ENCODE measurements at regions not wholly inside any gene's neighbourhood (a gene's known extent, or its start where the extent isn't known, plus 50 kb on each side); places are given as distances from the start of the nearest gene placed in this dataset.

DNA sequence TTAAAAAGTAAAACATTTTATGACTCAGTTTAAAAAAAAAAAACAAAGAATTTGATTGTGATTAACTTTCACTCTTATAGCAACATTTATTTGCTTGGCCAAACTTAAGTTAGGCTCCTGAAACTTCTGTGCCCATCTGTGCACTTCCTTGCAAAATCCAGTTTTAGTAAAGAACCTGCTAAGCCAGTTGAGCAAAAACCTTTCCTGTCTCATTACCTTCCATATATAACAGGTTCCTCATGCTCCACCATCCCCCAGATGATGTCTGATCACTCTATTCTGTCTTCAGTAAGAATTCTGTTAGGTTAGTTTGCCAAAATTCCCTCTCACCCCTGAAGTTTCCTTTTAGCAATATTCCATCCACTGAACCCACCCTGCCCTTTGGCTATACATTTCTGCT is 1200.5 kb downstream of the C4orf33 start:
- Histone ChIP-seq H3K4me3 (no peak overlapping the region), H3K4me1 (replicated peaks in 1 of 2; ENCODE audit: control insufficient read depth in 2 of 2, insufficient read depth in 2 of 2, low read length in 2 of 2) (no peaks in the 10 kb centered on the region), H3K9me1 (ENCODE audit: control insufficient read depth, insufficient read depth, low read length) (no peaks in the 10 kb centered on the region), H3K4me2 (ENCODE audit: insufficient read depth, low read length) (no peak overlapping the region), H4K20me1 (replicated peaks; ENCODE audit: control insufficient read depth, insufficient read depth, low read length) (no peaks in the 10 kb centered on the region), H3K79me2 (ENCODE audit: control insufficient read depth, insufficient read depth, low read length) (no peaks in the 10 kb centered on the region), H3K27me3 (ENCODE audit: control insufficient read depth in 2 of 2, insufficient read depth in 2 of 2, low read length in 2 of 2) (no peaks in the 10 kb centered on the region), H3K36me3 (ENCODE audit: control insufficient read depth, insufficient read depth, low read length) (no peaks in the 10 kb centered on the region), H3K27ac (ENCODE audit: extremely low read depth, low read depth, low read length) (no peak overlapping the region), H2AFZ (ENCODE audit: low read depth, low read length) (no peak overlapping the region), H3K9me3 (replicated peaks; ENCODE audit: control insufficient read depth, insufficient read depth, low read depth, low read length) (no peaks in the 10 kb centered on the region), H3K9ac (ENCODE audit: insufficient read depth in 1 of 2, low read depth in 2 of 2, low read length in 2 of 2) (no peak overlapping the region)
- no TSS peak for BruUV-seq (replicated peaks)
- FAIRE-seq = no peak
- DNase-seq (ENCODE audit: extremely low read depth in 1 of 4, low spot score in 3 of 4) = no peak
- in situ Hi-C loops (cut with MboI) (no loop called here), intact Hi-C loops (cut with micrococcal nuclease) (no loop called here)
- ChIA-PET CTCF (ENCODE audit: low intra/inter-chr PET ratio) (no interaction called here), POLR2A (no interaction called here)
- no peak for ATAC-seq
- TF ChIP-seq NCOA6 (IDR thresholded peaks at IDR 0.05) (no peak), ZNF41 (CRISPR knock-in tag; conservative IDR thresholded peaks at IDR 0.05) (no peak), ATF1 (CRISPR knock-in tag; IDR thresholded peaks at IDR 0.05) (no peak), ATF1 (tag; IDR thresholded peaks at IDR 0.05) (no peak), E2F3 (CRISPR knock-in tag; IDR thresholded peaks at IDR 0.05) (no peak), TBL1XR1 (IDR thresholded peaks at IDR 0.05; ENCODE audit: low read length in 2 of 2) (no peak), ZBTB1 (CRISPR knock-in tag; IDR thresholded peaks at IDR 0.05; ENCODE audit: borderline replicate concordance, low read depth) (no peak), ZNF146 (CRISPR knock-in tag; IDR thresholded peaks at IDR 0.05; ENCODE audit: unreplicated experiment) (no peak), CBX1 (IDR thresholded peaks at IDR 0.05; ENCODE audit: low read depth) (no peak), PRMT5 (CRISPR knock-in tag; IDR thresholded peaks at IDR 0.05) (no peak)
- TF ChIP-seq, protein P1, sequence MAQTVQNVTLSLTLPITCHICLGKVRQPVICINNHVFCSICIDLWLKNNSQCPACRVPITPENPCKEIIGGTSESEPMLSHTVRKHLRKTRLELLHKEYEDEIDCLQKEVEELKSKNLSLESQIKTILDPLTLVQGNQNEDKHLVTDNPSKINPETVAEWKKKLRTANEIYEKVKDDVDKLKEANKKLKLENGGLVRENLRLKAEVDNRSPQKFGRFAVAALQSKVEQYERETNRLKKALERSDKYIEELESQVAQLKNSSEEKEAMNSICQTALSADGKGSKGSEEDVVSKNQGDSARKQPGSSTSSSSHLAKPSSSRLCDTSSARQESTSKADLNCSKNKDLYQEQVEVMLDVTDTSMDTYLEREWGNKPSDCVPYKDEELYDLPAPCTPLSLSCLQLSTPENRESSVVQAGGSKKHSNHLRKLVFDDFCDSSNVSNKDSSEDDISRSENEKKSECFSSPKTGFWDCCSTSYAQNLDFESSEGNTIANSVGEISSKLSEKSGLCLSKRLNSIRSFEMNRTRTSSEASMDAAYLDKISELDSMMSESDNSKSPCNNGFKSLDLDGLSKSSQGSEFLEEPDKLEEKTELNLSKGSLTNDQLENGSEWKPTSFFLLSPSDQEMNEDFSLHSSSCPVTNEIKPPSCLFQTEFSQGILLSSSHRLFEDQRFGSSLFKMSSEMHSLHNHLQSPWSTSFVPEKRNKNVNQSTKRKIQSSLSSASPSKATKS (CRISPR knock-in tag; IDR thresholded peaks at IDR 0.05) = no peak
- TF ChIP-seq, protein P2, sequence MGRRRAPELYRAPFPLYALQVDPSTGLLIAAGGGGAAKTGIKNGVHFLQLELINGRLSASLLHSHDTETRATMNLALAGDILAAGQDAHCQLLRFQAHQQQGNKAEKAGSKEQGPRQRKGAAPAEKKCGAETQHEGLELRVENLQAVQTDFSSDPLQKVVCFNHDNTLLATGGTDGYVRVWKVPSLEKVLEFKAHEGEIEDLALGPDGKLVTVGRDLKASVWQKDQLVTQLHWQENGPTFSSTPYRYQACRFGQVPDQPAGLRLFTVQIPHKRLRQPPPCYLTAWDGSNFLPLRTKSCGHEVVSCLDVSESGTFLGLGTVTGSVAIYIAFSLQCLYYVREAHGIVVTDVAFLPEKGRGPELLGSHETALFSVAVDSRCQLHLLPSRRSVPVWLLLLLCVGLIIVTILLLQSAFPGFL (CRISPR knock-in tag; IDR thresholded peaks at IDR 0.05) = no peak
- TF ChIP-seq, protein P3, sequence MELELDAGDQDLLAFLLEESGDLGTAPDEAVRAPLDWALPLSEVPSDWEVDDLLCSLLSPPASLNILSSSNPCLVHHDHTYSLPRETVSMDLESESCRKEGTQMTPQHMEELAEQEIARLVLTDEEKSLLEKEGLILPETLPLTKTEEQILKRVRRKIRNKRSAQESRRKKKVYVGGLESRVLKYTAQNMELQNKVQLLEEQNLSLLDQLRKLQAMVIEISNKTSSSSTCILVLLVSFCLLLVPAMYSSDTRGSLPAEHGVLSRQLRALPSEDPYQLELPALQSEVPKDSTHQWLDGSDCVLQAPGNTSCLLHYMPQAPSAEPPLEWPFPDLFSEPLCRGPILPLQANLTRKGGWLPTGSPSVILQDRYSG (tag; conservative IDR thresholded peaks at IDR 0.05; ENCODE audit: low read depth) = no peak
- TF ChIP-seq, protein P4, sequence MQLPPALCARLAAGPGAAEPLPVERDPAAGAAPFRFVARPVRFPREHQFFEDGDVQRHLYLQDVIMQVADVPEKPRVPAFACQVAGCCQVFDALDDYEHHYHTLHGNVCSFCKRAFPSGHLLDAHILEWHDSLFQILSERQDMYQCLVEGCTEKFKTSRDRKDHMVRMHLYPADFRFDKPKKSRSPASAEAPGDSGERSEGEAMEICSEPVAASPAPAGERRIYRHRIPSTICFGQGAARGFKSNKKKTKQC (CRISPR knock-in tag; IDR thresholded peaks at IDR 0.05) = no peak
- TF ChIP-seq, protein P5, sequence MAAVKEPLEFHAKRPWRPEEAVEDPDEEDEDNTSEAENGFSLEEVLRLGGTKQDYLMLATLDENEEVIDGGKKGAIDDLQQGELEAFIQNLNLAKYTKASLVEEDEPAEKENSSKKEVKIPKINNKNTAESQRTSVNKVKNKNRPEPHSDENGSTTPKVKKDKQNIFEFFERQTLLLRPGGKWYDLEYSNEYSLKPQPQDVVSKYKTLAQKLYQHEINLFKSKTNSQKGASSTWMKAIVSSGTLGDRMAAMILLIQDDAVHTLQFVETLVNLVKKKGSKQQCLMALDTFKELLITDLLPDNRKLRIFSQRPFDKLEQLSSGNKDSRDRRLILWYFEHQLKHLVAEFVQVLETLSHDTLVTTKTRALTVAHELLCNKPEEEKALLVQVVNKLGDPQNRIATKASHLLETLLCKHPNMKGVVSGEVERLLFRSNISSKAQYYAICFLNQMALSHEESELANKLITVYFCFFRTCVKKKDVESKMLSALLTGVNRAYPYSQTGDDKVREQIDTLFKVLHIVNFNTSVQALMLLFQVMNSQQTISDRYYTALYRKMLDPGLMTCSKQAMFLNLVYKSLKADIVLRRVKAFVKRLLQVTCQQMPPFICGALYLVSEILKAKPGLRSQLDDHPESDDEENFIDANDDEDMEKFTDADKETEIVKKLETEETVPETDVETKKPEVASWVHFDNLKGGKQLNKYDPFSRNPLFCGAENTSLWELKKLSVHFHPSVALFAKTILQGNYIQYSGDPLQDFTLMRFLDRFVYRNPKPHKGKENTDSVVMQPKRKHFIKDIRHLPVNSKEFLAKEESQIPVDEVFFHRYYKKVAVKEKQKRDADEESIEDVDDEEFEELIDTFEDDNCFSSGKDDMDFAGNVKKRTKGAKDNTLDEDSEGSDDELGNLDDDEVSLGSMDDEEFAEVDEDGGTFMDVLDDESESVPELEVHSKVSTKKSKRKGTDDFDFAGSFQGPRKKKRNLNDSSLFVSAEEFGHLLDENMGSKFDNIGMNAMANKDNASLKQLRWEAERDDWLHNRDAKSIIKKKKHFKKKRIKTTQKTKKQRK (IDR thresholded peaks at IDR 0.05; ENCODE audit: borderline replicate concordance, low read depth, low read length) = no peak
